Sigmoid colon (tissue), 4 donors: ENCODE measurements at regions not wholly inside any gene's neighbourhood (a gene's known extent, or its start where the extent isn't known, plus 50 kb on each side); places are given as distances from the start of the nearest gene placed in this dataset.

Experiments used
- EP300 ChIP-seq, 4 donors: sonication (generic); formaldehyde crosslinking; IDR thresholded peaks; one replicate each; pipeline ENCODE4 v1.6.1; 2017; ENCODE audit warnings: antibody characterized with exemption in 4 of 4
- POLR2A ChIP-seq, 2 donors: fragments of 450-650 bp; IDR thresholded peaks; one replicate each; pipeline ENCODE4 v1.6.1; 2016; ENCODE audit warnings: antibody characterized with exemption in 2 of 2, mild to moderate bottlenecking in 2 of 2, moderate library complexity in 2 of 2
- POLR2AphosphoS5 ChIP-seq, 4 donors: sonication (generic); formaldehyde crosslinking; IDR thresholded peaks; one replicate each; pipeline ENCODE4 v1.6.1; 2017; ENCODE audit warnings: antibody characterized with exemption in 4 of 4
- TF ChIP-seq, protein P1 (sequence below), 4 experiments: fragments of 450-650 bp in 3 of 4; fragments of 200-600 bp in 1 of 4; IDR thresholded peaks; one replicate each; pipeline ENCODE4 v1.5.1; 2016 to 2019; ENCODE audit warnings: antibody characterized with exemption in 4 of 4, mild to moderate bottlenecking in 3 of 4, moderate library complexity in 2 of 4

DNA sequence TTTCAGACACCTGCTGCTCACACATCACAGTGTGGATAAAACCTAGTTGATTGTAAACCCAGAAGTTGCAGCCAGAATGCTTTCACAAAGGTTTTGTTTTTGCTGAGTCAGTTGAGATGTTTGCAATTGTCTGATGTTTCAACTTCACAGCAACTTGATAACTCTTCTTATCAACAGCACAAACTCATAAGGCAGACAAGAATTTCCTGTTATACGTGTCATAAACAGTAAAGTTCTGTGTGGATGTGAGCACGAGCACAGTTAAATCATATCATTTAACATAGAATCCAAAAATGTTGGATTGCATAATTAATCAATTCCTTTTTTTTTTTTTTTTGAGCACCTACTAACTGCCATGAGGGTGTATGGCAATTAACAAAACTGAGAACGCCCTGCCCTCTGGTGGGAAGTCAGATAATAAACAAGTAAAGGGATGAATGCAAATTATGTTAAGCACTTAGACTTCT is 512.2 kb downstream of the PDHA2 start:
- TF ChIP-seq POLR2A (IDR thresholded peaks at IDR 0.05) (no peak), EP300 (IDR thresholded peaks at IDR 0.05) (no peak), POLR2AphosphoS5 (IDR thresholded peaks at IDR 0.05) (no peak)
- TF ChIP-seq, protein P1, sequence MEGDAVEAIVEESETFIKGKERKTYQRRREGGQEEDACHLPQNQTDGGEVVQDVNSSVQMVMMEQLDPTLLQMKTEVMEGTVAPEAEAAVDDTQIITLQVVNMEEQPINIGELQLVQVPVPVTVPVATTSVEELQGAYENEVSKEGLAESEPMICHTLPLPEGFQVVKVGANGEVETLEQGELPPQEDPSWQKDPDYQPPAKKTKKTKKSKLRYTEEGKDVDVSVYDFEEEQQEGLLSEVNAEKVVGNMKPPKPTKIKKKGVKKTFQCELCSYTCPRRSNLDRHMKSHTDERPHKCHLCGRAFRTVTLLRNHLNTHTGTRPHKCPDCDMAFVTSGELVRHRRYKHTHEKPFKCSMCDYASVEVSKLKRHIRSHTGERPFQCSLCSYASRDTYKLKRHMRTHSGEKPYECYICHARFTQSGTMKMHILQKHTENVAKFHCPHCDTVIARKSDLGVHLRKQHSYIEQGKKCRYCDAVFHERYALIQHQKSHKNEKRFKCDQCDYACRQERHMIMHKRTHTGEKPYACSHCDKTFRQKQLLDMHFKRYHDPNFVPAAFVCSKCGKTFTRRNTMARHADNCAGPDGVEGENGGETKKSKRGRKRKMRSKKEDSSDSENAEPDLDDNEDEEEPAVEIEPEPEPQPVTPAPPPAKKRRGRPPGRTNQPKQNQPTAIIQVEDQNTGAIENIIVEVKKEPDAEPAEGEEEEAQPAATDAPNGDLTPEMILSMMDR (IDR thresholded peaks at IDR 0.05): no peak
